Neuron (in vitro differentiated cells): ENCODE measurements at regions not wholly inside any gene's neighbourhood (a gene's known extent, or its start where the extent isn't known, plus 50 kb on each side); places are given as distances from the start of the nearest gene placed in this dataset.

Experiments
- H2AFZ ChIP-seq: one replicate; pipeline ENCODE4 v1.6.1; 2013; ENCODE audit warnings: low read depth, mild to moderate bottlenecking, inconsistent platforms, low read length, moderate library complexity
- H3K27me3 ChIP-seq: one replicate; pipeline ENCODE4 v1.6.1; 2013; ENCODE audit warnings: low read length; ENCODE audit not compliant: insufficient read depth
- H3K36me3 ChIP-seq: one replicate; pipeline ENCODE4 v1.6.1; 2013; ENCODE audit warnings: low read length; ENCODE audit not compliant: insufficient read depth
- H3K4me1 ChIP-seq: one replicate; pipeline ENCODE4 v1.6.1; 2013; ENCODE audit warnings: low read length; ENCODE audit not compliant: insufficient read depth
- H3K4me3 ChIP-seq: 2 replicates; pipeline ENCODE4 v1.5.1; 2013; ENCODE audit warnings: mild to moderate bottlenecking, low read length, moderate library complexity
- H3K9me3 ChIP-seq: one replicate; pipeline ENCODE4 v1.6.1; 2013; ENCODE audit warnings: low read length

DNA sequence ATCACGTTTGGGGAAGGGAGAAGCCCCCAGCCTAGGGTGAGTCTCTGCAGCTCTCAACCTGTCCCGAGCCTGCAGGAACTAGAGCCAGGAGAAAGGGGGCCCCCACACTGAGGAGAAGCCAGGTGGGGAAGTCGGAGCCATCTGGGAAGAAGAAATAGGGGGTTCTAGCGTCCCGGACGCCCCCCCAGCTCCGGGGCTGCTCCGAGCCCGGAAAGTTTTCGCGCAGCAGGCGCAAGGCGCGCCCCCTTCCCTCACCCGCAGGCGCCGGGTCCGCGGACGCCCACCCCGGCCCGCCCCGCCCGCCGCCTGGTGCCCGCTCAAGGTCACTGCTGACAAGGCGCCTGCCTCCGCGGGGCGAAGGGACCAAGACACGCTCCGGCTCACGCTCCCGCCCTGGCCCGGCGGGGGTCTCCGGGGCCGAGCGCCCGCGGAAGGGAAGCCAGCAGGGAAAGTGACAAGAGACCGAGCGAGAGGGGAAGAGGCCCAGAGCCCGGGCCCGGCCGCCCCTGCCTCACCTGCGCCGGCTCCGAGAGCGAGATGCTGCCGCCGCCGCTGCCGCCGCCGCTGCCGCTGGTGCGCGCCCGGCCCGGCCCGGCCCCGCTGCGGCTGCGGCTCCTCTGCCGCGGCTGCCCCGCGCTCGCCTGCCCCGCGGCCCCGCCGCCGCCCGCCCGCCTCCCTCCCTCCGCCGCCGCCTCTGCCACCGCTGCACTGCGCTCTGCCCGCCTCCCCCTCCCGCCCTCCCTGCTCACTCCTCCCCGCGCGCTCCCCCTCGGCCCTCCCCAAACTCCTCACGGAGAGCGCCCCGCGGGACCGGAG, 108.4 kb upstream of the SLC6A11 start:
- Histone ChIP-seq H3K36me3 (no peaks in the 10 kb centered on the region), H3K27me3 (peaks cover 48% of the 10 kb centered on the region), H3K4me3 (peak overlapping the region; percentile 18), H3K4me1 (peaks cover 4% of the 10 kb centered on the region), H2AFZ (no peak overlapping the region), H3K9me3 (no peaks in the 10 kb centered on the region)

GRCh38 chr3:10708216-10708893, 107.7 kb upstream of the SLC6A11 start:
- H3K27me3 ChIP-seq: peaks cover 48% of the 10 kb centered on the region
- H3K4me1 ChIP-seq: peaks cover 4% of the 10 kb centered on the region
- H3K4me3 ChIP-seq: no peak overlapping the region
- no peaks in the 10 kb centered on the region for H3K9me3 ChIP-seq
- H2AFZ ChIP-seq: no peak overlapping the region
- no peaks in the 10 kb centered on the region for H3K36me3 ChIP-seq

DNA sequence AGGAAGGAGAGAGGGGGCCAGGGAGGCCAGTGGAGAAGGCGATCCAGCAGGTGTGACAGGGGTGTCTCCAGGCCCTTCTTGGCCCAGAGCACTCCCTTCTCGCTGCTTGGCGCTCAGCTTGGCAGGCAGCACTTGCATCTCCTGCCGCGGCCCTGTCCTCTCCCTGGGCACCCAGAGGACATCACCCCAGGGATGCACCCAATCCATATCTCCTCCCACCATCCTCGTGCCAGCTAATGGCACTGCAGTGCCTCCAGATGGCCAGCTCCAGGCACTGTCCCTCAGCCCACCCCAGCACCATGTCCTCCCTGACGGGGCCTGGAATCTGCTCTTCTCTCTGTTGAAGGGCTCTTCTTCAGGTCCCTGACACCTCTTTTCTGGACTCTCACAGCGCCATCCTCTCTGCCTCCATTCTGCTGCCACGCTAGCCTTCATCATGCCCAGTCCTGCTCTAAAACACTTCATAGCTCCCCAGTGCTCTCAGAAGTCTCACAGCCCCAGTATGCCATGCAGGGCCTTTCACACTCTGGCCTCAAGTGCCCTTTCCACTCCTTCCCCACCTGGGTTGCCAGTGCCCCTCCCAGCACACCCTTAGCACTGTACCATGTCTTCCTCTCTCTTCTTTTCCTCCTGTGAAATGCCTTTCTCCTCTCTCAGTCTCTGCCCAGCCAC, 106.8 kb upstream of the SLC6A11 start:
- H2AFZ ChIP-seq: no peak overlapping the region
- H3K4me3 ChIP-seq: no peak overlapping the region
- peaks cover 47% of the 10 kb centered on the region for H3K27me3 ChIP-seq
- no peaks in the 10 kb centered on the region for H3K9me3 ChIP-seq
- peaks cover 4% of the 10 kb centered on the region for H3K4me1 ChIP-seq
- H3K36me3 ChIP-seq: no peaks in the 10 kb centered on the region

GRCh38 chr3:10712121-10712520, 103.9 kb upstream of the SLC6A11 start:
- Histone ChIP-seq H2AFZ (no peak overlapping the region), H3K9me3 (no peaks in the 10 kb centered on the region), H3K27me3 (peaks cover 29% of the 10 kb centered on the region), H3K4me3 (no peak overlapping the region), H3K36me3 (no peaks in the 10 kb centered on the region), H3K4me1 (peaks cover 3% of the 10 kb centered on the region)

DNA sequence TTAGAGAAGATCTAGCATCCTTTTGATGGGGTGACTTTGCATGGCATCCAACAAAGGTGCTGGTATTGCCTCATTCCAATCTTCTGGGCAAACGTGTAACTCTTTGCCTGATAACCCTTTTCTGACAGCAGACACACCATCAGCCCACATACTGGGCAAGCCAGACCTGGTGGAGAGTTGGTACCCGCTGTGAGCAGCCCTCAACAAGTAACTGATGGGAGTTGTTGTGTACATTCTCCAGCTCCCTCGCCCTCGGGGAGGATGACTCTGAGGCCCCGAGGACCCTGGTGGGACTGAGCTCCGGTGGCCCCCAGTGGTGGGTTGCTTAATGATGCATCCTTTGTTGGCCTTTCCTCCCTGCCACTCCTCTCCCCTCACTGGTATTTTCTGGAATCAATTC, 102.4 kb upstream of the SLC6A11 start:
- Histone ChIP-seq H3K4me1 (no peaks in the 10 kb centered on the region), H3K36me3 (no peaks in the 10 kb centered on the region), H3K4me3 (no peak overlapping the region), H3K27me3 (peaks cover 21% of the 10 kb centered on the region), H3K9me3 (no peaks in the 10 kb centered on the region), H2AFZ (no peak overlapping the region)

DNA sequence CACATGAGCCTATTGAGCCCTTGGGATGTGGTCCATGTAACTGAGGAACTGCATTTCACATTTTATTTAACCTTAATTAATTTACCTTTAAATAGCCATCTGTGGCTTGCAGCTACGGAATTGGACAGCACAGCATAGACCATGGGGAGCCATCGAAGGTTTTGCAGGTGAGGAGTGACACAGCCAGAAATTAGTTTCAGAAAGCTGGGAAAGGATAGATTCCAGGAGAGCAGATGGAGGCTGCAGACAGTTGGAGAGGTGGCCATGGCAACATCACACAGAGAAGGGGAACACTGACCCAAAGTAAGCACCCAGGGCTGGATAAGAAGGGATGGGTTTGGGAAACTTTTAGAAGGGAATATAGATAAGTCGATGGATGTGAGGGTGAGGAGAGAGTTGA, 100.1 kb upstream of the SLC6A11 start:
- Histone ChIP-seq H3K36me3 (no peaks in the 10 kb centered on the region), H3K4me3 (no peak overlapping the region), H3K9me3 (no peaks in the 10 kb centered on the region), H3K4me1 (no peaks in the 10 kb centered on the region), H3K27me3 (peaks cover 6% of the 10 kb centered on the region), H2AFZ (no peak overlapping the region)

GRCh38 chr3:10716964-10717363, 99.1 kb upstream of the SLC6A11 start:
- Histone ChIP-seq H2AFZ (no peak overlapping the region), H3K27me3 (peaks cover 6% of the 10 kb centered on the region), H3K36me3 (no peaks in the 10 kb centered on the region), H3K9me3 (no peaks in the 10 kb centered on the region), H3K4me1 (no peaks in the 10 kb centered on the region), H3K4me3 (no peak overlapping the region)

GRCh38 chr3:10717756-10718155, 98.3 kb upstream of the SLC6A11 start:
- Histone ChIP-seq H3K9me3 (no peaks in the 10 kb centered on the region), H3K27me3 (peaks cover 6% of the 10 kb centered on the region), H2AFZ (no peak overlapping the region), H3K36me3 (no peaks in the 10 kb centered on the region), H3K4me3 (no peak overlapping the region), H3K4me1 (no peaks in the 10 kb centered on the region)

DNA sequence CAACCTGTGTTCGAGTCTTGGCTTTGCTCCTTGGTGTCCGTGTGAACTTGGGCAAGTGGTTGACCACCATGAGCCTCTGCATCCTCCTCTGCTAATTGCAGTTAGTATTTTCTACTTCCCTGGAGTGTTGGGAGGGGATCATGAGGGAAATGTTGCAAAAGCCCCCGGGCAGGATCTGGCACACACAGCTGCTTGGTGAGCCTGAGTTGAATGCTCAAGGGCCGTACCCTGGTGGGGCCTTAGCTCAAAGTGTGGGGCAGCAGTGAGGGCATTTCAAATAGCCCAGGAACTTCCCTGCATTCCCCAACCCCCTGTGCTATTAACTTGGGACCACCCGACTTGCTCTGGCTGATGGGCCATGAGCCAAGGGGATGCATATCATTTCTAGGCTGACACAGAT, 94.9 kb upstream of the SLC6A11 start:
- no peaks in the 10 kb centered on the region for H3K4me1 ChIP-seq
- no peaks in the 10 kb centered on the region for H3K36me3 ChIP-seq
- H3K4me3 ChIP-seq: no peak overlapping the region
- H3K27me3 ChIP-seq: peaks cover 6% of the 10 kb centered on the region
- no peak overlapping the region for H2AFZ ChIP-seq
- no peaks in the 10 kb centered on the region for H3K9me3 ChIP-seq

- Histone ChIP-seq H2AFZ (no peak overlapping the region), H3K4me3 (no peak overlapping the region), H3K27me3 (peaks cover 6% of the 10 kb centered on the region), H3K36me3 (no peaks in the 10 kb centered on the region), H3K4me1 (no peaks in the 10 kb centered on the region), H3K9me3 (no peaks in the 10 kb centered on the region)
Measured at GRCh38 chr3:10722911-10723310, 93.1 kb upstream of the SLC6A11 start.

- Histone ChIP-seq H3K9me3 (no peaks in the 10 kb centered on the region), H2AFZ (no peak overlapping the region), H3K4me3 (no peak overlapping the region), H3K36me3 (no peaks in the 10 kb centered on the region), H3K4me1 (no peaks in the 10 kb centered on the region), H3K27me3 (peaks cover 5% of the 10 kb centered on the region)
Measured at GRCh38 chr3:10723991-10724390, 92.0 kb upstream of the SLC6A11 start.

DNA sequence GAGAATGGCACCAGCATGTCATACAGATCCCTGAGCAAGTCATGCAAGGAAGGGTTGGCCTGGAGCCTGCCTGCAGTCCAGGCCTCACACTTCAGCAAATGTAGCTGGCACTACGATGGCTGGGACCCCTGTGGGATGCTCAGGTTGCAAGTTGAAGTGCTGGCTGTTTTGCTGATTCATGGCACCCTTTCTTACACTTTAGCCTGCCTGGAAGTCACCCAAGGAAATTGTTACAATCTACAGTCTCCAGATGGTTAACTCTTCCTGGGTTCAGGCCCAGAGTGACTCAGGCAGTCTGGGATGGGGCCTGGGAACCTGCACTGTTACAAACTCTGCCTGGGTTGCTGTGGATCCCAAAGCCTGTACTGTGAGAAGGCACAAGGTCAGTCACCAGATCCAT, 91.0 kb upstream of the SLC6A11 start:
- H2AFZ ChIP-seq: no peak overlapping the region
- H3K9me3 ChIP-seq: no peaks in the 10 kb centered on the region
- H3K36me3 ChIP-seq: no peaks in the 10 kb centered on the region
- H3K27me3 ChIP-seq: no peaks in the 10 kb centered on the region
- H3K4me3 ChIP-seq: no peak overlapping the region
- H3K4me1 ChIP-seq: no peaks in the 10 kb centered on the region

DNA sequence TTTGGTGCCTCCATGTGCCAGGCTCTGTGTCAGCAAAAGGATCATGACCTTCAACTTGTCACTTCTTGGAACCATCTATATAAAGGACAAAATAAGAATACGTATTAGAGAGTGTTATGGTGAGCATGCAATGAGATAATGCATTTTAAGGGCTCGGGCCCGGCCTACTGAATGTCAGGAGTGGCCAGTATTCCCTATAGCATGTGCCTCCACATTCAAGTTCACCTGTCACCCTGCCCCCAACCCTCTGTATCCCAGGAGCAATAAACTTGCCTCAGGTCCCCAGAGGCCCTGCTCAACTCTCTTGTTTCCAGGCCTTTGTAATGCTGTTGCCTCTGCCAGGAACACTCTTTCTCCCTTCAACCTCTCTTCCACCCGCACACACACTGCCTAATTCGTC, 90.2 kb upstream of the SLC6A11 start:
- Histone ChIP-seq H3K27me3 (no peaks in the 10 kb centered on the region), H3K4me3 (no peak overlapping the region), H2AFZ (no peak overlapping the region), H3K36me3 (no peaks in the 10 kb centered on the region), H3K9me3 (no peaks in the 10 kb centered on the region), H3K4me1 (no peaks in the 10 kb centered on the region)
